HG03139 (cell line): ENCODE measurements at regions not wholly inside any gene's neighbourhood (a gene's known extent, or its start where the extent isn't known, plus 50 kb on each side); places are given as distances from the start of the nearest gene placed in this dataset.
"Not testable (repeated sequence)": the region's sequence is repeated elsewhere in the genome, so short reads cannot be mapped to it uniquely, and the experiment has no call there.

Source experiments
- ATAC-seq: cut with Tn5 transposase; IDR thresholded peaks from one replicate; pipeline ENCODE4 v1.9.1; 2021; ENCODE audit not compliant: unreplicated experiment

GRCh38 chr9:87781331-87781730 is 55.4 kb downstream of the CTSL start:
- ATAC-seq = no peak

- no peak for ATAC-seq
Observed at GRCh38 chr9:87783180-87783579, 57.3 kb downstream of the CTSL start.

GRCh38 chr9:87785315-87785970 is 59.5 kb downstream of the CTSL start:
- ATAC-seq = not testable (repeated sequence)

GRCh38 chr9:87786423-87786822 is 60.5 kb downstream of the CTSL start:
- no peak for ATAC-seq

GRCh38 chr9:87786876-87787275 is 61.0 kb downstream of the CTSL start:
- no peak for ATAC-seq

- ATAC-seq = no peak
Observed at GRCh38 chr9:87787735-87788134, 61.8 kb downstream of the CTSL start.

GRCh38 chr9:87792831-87793288 is 66.9 kb downstream of the CTSL start:
- ATAC-seq = peak; percentile 87

GRCh38 chr9:87793292-87793691 is 67.4 kb downstream of the CTSL start:
- no peak for ATAC-seq

GRCh38 chr9:87795178-87795577 is 69.3 kb downstream of the CTSL start:
- ATAC-seq = no peak

GRCh38 chr9:87796196-87796595 is 70.3 kb downstream of the CTSL start:
- ATAC-seq = no peak

- ATAC-seq = no peak
Observed at GRCh38 chr9:87798261-87798833, 72.4 kb downstream of the CTSL start.

- ATAC-seq = no peak
Observed at GRCh38 chr9:87799503-87799902, 73.6 kb downstream of the CTSL start.

GRCh38 chr9:87800456-87800855 is 74.5 kb downstream of the CTSL start:
- ATAC-seq = no peak

- ATAC-seq = no peak
Observed at GRCh38 chr9:87801013-87801412, 75.1 kb downstream of the CTSL start.

- no peak for ATAC-seq
Observed at GRCh38 chr9:87803166-87803565, 77.2 kb downstream of the CTSL start.

- ATAC-seq = no peak
Observed at GRCh38 chr9:87803623-87804345, 77.9 kb downstream of the CTSL start.

GRCh38 chr9:87805259-87805658 is 77.4 kb upstream of the SPATA31E1 start:
- ATAC-seq = no peak

GRCh38 chr9:87810008-87810407 is 72.7 kb upstream of the SPATA31E1 start:
- ATAC-seq = no peak

GRCh38 chr9:87810679-87811178 is 71.9 kb upstream of the SPATA31E1 start:
- ATAC-seq = no peak

- ATAC-seq = no peak
Observed at GRCh38 chr9:87812375-87813118, 70.1 kb upstream of the SPATA31E1 start.

- no peak for ATAC-seq
Observed at GRCh38 chr9:87813119-87813463, 69.6 kb upstream of the SPATA31E1 start.
